ENCODE measurements at regions not wholly inside any gene's neighbourhood (a gene's known extent, or its start where the extent isn't known, plus 50 kb on each side); places are given as distances from the start of the nearest gene placed in this dataset.
"Not testable (repeated sequence)": the region's sequence is repeated elsewhere in the genome, so short reads cannot be mapped to it uniquely, and the experiment has no call there.

DNA sequence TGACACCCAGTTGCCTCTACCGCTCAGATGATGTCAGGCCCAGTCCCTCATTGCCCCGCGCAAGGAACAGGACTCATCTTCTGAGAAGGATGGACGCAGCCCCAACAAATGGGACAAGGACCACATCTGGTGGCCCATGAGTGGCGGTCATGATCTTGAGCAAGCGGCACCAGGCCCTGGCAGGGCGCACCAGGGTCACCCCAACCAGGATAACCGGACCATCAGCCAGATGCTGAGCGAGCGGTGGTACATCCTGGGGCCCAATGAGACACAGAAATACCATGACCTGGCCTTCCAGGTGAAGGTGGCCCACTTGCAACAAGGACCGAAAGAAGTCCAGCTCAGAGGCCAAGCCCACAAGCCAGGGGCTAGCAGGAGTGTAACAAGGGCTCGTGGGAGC lies 102.3 kb upstream of the TP53BP2 start:
- H3K4me3 ChIP-seq (replicated peaks; ENCODE audit: low read depth, low read length); DNase-seq (ENCODE audit: extremely low read depth, insufficient read length); H3K36me3 ChIP-seq (ENCODE audit: control insufficient read depth, insufficient read depth, low read length); H3K27me3 ChIP-seq (replicated peaks; ENCODE audit: control insufficient read depth, insufficient read depth, low read length): not testable (repeated sequence)

- not testable (repeated sequence) for DNase-seq (ENCODE audit: extremely low read depth, insufficient read length); H3K4me3 ChIP-seq (replicated peaks; ENCODE audit: low read depth, low read length); H3K36me3 ChIP-seq (ENCODE audit: control insufficient read depth, insufficient read depth, low read length); H3K27me3 ChIP-seq (replicated peaks; ENCODE audit: control insufficient read depth, insufficient read depth, low read length)
Measured at GRCh38 chr1:223936592-223936991, 90.8 kb upstream of the TP53BP2 start.

- not testable (repeated sequence) for H3K4me3 ChIP-seq (replicated peaks; ENCODE audit: low read depth, low read length); H3K27me3 ChIP-seq (replicated peaks; ENCODE audit: control insufficient read depth, insufficient read depth, low read length); H3K36me3 ChIP-seq (ENCODE audit: control insufficient read depth, insufficient read depth, low read length); DNase-seq (ENCODE audit: extremely low read depth, insufficient read length)
Measured at GRCh38 chr1:223931476-223931875, 85.7 kb upstream of the TP53BP2 start.

DNA sequence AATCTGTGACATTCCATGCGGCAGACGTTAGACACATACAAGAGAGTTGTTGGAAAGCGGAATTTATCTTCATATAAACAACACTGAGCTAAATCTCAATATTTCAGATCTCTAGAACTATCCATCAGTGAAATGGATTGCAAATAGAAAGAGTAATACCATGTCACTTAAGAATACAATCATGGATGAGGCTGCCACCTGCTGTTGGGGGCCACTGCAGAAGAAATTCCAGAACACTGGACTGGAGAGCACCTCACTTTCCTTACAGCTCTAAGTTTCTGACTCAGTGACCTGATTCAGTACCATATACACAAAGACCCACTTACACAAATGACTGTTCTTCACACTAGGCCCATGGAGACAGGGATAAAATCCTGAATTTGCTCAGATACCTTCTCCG lies 75.1 kb upstream of the TP53BP2 start:
- peak; percentile 10 for TF ChIP-seq CTCF (IDR thresholded peaks at IDR 0.05; ENCODE audit: insufficient read depth, low read length, poor library complexity, severe bottlenecking)
- DNase-seq (ENCODE audit: extremely low read depth, insufficient read length): not testable (repeated sequence)

GRCh38 chr1:223915476-223915875 lies 69.7 kb upstream of the TP53BP2 start:
- not testable (repeated sequence) for H3K4me3 ChIP-seq (replicated peaks; ENCODE audit: low read depth, low read length); H3K36me3 ChIP-seq (ENCODE audit: control insufficient read depth, insufficient read depth, low read length); H3K27me3 ChIP-seq (replicated peaks; ENCODE audit: control insufficient read depth, insufficient read depth, low read length); DNase-seq (ENCODE audit: extremely low read depth, insufficient read length)

More for the DNA sequence above, 75.1 kb upstream of the TP53BP2 start:
- not testable (repeated sequence) for H3K4me3 ChIP-seq (replicated peaks; ENCODE audit: low read depth, low read length); H3K36me3 ChIP-seq (ENCODE audit: control insufficient read depth, insufficient read depth, low read length); H3K27me3 ChIP-seq (replicated peaks; ENCODE audit: control insufficient read depth, insufficient read depth, low read length)

DNA sequence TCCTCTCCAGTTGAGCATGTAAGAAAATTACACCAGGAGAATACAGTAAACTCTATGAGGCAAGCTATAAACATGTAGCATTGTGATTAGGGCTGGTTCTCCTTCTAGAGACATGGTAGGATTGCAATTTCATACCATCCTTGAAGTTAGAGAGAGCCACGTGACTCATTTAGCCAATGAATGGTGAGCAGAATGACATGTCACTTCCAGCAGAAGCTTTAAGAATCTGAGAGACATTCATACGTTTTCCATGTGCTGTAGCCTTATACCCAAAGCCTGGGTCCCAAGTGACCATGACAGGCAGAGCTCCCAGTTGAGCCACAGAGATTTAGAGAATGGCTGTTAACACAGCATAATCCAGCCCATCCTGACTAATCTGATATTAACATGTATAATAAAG lies 68.0 kb upstream of the TP53BP2 start:
- H3K4me3 ChIP-seq (replicated peaks; ENCODE audit: low read depth, low read length); H3K27me3 ChIP-seq (replicated peaks; ENCODE audit: control insufficient read depth, insufficient read depth, low read length); H3K36me3 ChIP-seq (ENCODE audit: control insufficient read depth, insufficient read depth, low read length); DNase-seq (ENCODE audit: extremely low read depth, insufficient read length): not testable (repeated sequence)

DNA sequence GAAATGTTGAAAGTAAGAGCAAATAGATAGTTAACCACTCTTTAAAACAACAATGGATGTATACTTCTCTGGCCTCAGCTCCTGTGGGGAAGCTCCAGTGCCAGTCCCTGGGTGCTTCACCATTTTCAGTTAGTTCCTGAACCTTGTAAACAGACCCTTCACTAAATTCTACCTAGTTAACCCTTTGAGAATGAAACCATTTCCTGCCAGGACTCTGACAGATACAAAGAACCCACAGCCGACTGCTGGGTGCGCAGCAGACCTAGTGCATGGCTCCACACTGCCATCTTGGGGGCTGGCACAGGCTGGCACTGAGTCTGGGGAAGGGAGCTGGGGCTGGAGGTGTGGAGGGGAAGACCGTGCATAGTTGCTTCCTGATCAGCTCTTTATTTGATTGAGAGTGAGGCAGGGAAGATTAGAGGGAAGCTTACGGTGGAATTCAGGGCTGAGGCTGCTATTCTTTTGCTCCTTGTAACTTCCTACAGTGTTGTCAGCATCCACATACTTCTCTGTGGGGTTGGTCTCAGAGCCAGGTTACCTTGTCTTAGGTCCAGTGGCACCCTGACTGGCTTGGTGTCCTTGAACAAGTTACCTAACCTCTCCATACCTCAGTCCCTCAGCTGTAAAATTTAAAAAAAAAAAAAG lies 62.3 kb upstream of the TP53BP2 start:
- not testable (repeated sequence) for H3K36me3 ChIP-seq (ENCODE audit: control insufficient read depth, insufficient read depth, low read length); DNase-seq (ENCODE audit: extremely low read depth, insufficient read length); H3K4me3 ChIP-seq (replicated peaks; ENCODE audit: low read depth, low read length); H3K27me3 ChIP-seq (replicated peaks; ENCODE audit: control insufficient read depth, insufficient read depth, low read length)
- peak; percentile 25 for TF ChIP-seq CTCF (IDR thresholded peaks at IDR 0.05; ENCODE audit: insufficient read depth, low read length, poor library complexity, severe bottlenecking)

DNA sequence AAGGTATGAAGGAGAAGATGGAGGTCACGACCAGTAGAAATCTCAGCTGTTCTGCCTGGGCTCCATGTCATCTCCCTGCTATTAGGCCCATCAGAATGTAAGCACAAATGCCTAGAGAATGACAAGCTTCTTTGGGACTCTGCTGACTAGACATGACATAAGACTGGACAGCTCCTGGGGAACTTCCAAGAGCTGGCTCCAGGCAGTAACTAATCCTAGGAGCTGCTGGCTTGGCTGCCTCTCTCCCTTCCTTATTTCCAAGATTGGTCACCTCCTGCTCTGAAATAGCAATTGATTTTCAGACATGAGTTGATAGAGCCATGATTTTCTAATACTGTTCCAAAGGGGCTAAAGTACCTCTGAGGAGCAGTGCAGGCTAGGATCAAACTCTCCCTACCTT lies 57.5 kb upstream of the TP53BP2 start:
- DNase-seq (ENCODE audit: extremely low read depth, insufficient read length); H3K36me3 ChIP-seq (ENCODE audit: control insufficient read depth, insufficient read depth, low read length); H3K4me3 ChIP-seq (replicated peaks; ENCODE audit: low read depth, low read length); H3K27me3 ChIP-seq (replicated peaks; ENCODE audit: control insufficient read depth, insufficient read depth, low read length): not testable (repeated sequence)

- not testable (repeated sequence) for DNase-seq (ENCODE audit: extremely low read depth, insufficient read length); H3K36me3 ChIP-seq (ENCODE audit: control insufficient read depth, insufficient read depth, low read length); H3K27me3 ChIP-seq (replicated peaks; ENCODE audit: control insufficient read depth, insufficient read depth, low read length); H3K4me3 ChIP-seq (replicated peaks; ENCODE audit: low read depth, low read length)
Measured at GRCh38 chr1:223899775-223900174, 54.0 kb upstream of the TP53BP2 start.

- H3K27me3 ChIP-seq (replicated peaks; ENCODE audit: control insufficient read depth, insufficient read depth, low read length); H3K4me3 ChIP-seq (replicated peaks; ENCODE audit: low read depth, low read length); H3K36me3 ChIP-seq (ENCODE audit: control insufficient read depth, insufficient read depth, low read length); DNase-seq (ENCODE audit: extremely low read depth, insufficient read length): not testable (repeated sequence)
Measured at GRCh38 chr1:223897097-223897496, 51.4 kb upstream of the TP53BP2 start.

DNA sequence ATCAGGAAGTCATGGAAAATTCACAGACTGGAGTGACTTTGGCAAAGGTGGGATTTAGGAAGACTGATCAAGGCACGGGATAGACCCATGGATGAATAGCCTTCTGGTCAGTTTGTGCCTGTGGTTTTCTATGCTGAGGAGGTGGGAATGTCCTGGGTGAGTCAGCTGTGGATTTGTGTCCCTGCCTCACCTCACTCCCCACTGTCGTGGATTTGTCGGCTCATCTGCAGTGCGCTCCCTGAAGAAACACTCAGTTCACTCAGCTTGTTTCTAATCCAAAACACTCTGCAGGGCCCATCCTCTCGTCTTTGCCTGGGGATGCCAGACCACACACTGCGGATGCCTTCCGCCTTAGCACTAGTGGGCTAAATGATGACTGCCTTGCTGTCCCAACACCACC lies 50.2 kb upstream of the TP53BP2 start:
- not testable (repeated sequence) for H3K36me3 ChIP-seq (ENCODE audit: control insufficient read depth, insufficient read depth, low read length); H3K4me3 ChIP-seq (replicated peaks; ENCODE audit: low read depth, low read length); DNase-seq (ENCODE audit: extremely low read depth, insufficient read length); H3K27me3 ChIP-seq (replicated peaks; ENCODE audit: control insufficient read depth, insufficient read depth, low read length)

Measured in GM06990 (cell line).